ENCODE measurements at regions not wholly inside any gene's neighbourhood (a gene's known extent, or its start where the extent isn't known, plus 50 kb on each side); places are given as distances from the start of the nearest gene placed in this dataset.

DNA sequence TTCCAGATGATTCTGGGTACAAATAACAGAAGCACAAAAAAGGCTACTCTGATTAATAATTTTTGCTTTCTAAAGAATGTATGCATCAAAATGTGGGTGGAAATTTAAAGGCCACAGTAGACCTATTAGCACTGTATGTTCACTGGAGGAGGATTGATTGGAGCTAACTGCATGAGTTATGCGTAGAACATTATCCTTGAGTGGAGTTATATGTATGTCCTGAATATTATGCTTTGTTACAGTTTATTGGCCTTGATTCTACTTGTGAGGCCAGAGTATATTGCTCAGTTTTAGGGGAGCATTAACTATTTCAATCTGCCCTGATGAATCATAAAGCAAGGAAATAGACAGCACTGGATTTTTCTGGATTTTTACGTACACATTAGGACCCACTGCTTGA lies 87.9 kb downstream of the CDCA7 start:
- no peak for TF ChIP-seq EZH2phosphoT487 (conservative IDR thresholded peaks at IDR 0.05; ENCODE audit: low read length)
- TF ChIP-seq, protein P1, sequence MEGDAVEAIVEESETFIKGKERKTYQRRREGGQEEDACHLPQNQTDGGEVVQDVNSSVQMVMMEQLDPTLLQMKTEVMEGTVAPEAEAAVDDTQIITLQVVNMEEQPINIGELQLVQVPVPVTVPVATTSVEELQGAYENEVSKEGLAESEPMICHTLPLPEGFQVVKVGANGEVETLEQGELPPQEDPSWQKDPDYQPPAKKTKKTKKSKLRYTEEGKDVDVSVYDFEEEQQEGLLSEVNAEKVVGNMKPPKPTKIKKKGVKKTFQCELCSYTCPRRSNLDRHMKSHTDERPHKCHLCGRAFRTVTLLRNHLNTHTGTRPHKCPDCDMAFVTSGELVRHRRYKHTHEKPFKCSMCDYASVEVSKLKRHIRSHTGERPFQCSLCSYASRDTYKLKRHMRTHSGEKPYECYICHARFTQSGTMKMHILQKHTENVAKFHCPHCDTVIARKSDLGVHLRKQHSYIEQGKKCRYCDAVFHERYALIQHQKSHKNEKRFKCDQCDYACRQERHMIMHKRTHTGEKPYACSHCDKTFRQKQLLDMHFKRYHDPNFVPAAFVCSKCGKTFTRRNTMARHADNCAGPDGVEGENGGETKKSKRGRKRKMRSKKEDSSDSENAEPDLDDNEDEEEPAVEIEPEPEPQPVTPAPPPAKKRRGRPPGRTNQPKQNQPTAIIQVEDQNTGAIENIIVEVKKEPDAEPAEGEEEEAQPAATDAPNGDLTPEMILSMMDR (IDR thresholded peaks at IDR 0.05; ENCODE audit: insufficient read depth, low read length, poor library complexity, severe bottlenecking) = no peak
